ENCODE measurements at regions not wholly inside any gene's neighbourhood (a gene's known extent, or its start where the extent isn't known, plus 50 kb on each side); places are given as distances from the start of the nearest gene placed in this dataset.
A peak's percentile ranks its signal among the peaks of the same experiment; 100 is the strongest.

DNA sequence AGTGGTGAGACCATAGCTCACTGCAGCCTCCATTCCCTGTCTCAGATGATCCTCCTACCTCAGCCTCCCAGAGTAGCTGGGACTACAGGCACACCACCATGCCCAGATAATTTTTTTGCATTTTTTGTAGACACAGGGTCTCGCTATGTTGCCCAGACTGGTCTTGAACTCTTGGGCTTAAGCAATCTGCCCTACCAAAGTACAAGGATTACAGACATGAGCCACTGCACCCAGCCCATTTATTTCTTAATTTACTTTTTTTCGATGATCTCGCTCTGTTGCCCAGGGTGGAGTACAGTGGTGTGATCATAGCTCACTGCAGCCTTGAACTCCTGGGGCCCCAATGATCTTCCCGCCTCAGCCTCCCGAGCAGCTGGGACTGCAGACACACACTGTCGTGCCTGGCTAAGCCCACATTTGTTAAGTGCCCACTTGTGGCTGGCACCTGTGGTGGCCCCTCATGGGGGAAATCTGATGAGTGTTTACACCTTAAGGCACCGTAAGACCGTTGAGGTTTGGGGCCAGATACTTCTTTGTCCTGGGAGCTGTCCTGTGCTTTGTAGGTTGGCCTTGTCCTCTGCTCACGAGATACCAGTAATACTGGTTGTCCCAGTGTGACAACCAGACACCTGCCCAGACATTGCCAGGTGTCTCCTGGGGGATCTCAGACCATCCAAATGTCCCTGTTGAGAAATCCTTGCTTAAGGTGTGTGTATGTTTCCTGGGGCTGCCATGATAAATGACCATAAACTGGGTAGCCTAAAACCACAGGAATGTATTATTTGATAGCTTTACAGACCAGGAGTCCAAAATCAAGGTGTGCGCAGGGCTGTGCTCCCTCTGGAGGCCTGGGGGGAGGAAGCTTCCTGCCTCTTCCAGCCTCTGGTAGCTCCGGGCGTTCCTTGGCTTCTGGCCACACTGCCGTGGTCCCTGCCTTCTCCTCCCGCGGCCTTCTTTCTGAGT is 141.4 kb upstream of the GSE1 start:
- DNase-seq (ENCODE audit: low read depth in 1 of 2, low spot score in 1 of 2) = peak in 1 of 2 donors; percentile 39
- TF ChIP-seq, protein P1, sequence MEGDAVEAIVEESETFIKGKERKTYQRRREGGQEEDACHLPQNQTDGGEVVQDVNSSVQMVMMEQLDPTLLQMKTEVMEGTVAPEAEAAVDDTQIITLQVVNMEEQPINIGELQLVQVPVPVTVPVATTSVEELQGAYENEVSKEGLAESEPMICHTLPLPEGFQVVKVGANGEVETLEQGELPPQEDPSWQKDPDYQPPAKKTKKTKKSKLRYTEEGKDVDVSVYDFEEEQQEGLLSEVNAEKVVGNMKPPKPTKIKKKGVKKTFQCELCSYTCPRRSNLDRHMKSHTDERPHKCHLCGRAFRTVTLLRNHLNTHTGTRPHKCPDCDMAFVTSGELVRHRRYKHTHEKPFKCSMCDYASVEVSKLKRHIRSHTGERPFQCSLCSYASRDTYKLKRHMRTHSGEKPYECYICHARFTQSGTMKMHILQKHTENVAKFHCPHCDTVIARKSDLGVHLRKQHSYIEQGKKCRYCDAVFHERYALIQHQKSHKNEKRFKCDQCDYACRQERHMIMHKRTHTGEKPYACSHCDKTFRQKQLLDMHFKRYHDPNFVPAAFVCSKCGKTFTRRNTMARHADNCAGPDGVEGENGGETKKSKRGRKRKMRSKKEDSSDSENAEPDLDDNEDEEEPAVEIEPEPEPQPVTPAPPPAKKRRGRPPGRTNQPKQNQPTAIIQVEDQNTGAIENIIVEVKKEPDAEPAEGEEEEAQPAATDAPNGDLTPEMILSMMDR (IDR thresholded peaks at IDR 0.05; ENCODE audit: low read depth, low read length) = peak; percentile 17
- H3K9me3 ChIP-seq (ENCODE audit: low read depth) = no peaks in the 10 kb centered on the region
- H3K27ac ChIP-seq = peak overlapping the region; percentile 76
- H3K27me3 ChIP-seq = no peaks in the 10 kb centered on the region
- H3K4me3 ChIP-seq = no peak overlapping the region
- H3K4me1 ChIP-seq (ENCODE audit: low read depth) = peaks cover 50% of the 10 kb centered on the region
- H3K36me3 ChIP-seq = no peaks in the 10 kb centered on the region

DNA sequence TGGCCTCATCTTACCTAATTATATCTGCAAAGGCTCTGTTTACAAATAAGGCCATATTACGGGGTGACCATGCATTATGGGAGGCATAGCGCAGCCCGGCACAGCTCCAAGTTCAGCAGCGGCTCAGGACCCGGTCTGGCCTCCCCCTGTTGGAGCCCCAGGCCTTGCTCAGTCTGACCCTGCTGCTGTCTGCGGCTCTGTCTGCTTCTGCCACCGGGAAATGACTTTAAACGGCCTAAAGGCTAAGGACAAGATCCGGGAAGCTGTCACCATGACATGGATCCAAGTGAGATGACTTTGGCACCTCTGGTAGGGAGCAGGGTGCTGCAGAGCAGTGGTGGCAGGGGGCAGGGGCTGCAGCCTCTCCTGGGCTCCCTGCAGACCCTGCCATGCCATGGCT is 140.6 kb upstream of the GSE1 start:
- H3K36me3 ChIP-seq = no peaks in the 10 kb centered on the region
- no peaks in the 10 kb centered on the region for H3K9me3 ChIP-seq (ENCODE audit: low read depth)
- H3K4me3 ChIP-seq = no peak overlapping the region
- peaks cover 47% of the 10 kb centered on the region for H3K4me1 ChIP-seq (ENCODE audit: low read depth)
- TF ChIP-seq, protein P1 (IDR thresholded peaks at IDR 0.05; ENCODE audit: low read depth, low read length) = no peak
- DNase-seq (ENCODE audit: low read depth in 1 of 2, low spot score in 1 of 2) = no peak
- peak overlapping the region; percentile 76 for H3K27ac ChIP-seq
- H3K27me3 ChIP-seq = no peaks in the 10 kb centered on the region

GRCh38 chr16:85473323-85473722 is 139.8 kb upstream of the GSE1 start:
- peaks cover 47% of the 10 kb centered on the region for H3K4me1 ChIP-seq (ENCODE audit: low read depth)
- no peak overlapping the region for H3K4me3 ChIP-seq
- H3K27ac ChIP-seq = peak overlapping the region; percentile 76
- DNase-seq (ENCODE audit: low read depth in 1 of 2, low spot score in 1 of 2) = no peak
- H3K27me3 ChIP-seq = no peaks in the 10 kb centered on the region
- H3K9me3 ChIP-seq (ENCODE audit: low read depth) = no peaks in the 10 kb centered on the region
- no peaks in the 10 kb centered on the region for H3K36me3 ChIP-seq
- TF ChIP-seq, protein P1 (IDR thresholded peaks at IDR 0.05; ENCODE audit: low read depth, low read length) = no peak

- no peak overlapping the region for H3K4me3 ChIP-seq
- TF ChIP-seq, protein P1 (IDR thresholded peaks at IDR 0.05; ENCODE audit: low read depth, low read length) = no peak
- peaks cover 47% of the 10 kb centered on the region for H3K4me1 ChIP-seq (ENCODE audit: low read depth)
- no peak for DNase-seq (ENCODE audit: low read depth in 1 of 2, low spot score in 1 of 2)
- H3K9me3 ChIP-seq (ENCODE audit: low read depth) = no peaks in the 10 kb centered on the region
- no peaks in the 10 kb centered on the region for H3K36me3 ChIP-seq
- no peaks in the 10 kb centered on the region for H3K27me3 ChIP-seq
- peak overlapping the region; percentile 76 for H3K27ac ChIP-seq
Observed at GRCh38 chr16:85473909-85474620, 139.1 kb upstream of the GSE1 start.

DNA sequence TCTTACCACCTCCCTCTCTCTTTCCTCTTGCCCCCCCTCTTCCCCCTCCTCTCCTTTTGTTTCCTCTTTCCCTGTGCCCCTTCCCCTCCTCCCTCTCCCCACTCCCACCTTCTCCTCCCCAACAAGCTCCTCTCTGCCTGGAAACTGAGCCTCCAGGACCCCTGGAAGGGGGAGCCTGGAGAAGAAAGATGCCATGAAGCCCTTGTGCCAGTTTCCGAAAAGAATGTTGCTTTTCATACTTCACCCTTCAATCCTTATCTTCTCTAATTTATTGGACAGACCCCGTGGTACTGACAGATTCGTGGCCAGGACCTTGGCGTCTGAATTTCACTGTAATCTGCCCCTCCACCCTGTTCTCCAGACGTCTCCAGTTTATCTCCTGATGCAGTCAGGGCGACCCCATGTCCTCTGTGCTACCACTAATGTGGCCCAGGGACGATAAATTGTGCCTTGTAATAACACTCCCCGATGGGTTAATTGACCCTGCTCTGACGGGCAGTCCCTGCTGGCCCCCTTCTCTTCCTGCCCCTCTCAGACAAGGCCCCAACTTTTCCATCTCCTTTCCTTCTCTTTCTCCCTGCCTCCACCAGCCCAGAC is 138.4 kb upstream of the GSE1 start:
- Histone ChIP-seq H3K36me3 (no peaks in the 10 kb centered on the region), H3K4me3 (no peak overlapping the region), H3K27me3 (no peaks in the 10 kb centered on the region), H3K27ac (peak overlapping the region; percentile 76), H3K4me1 (ENCODE audit: low read depth) (peaks cover 47% of the 10 kb centered on the region), H3K9me3 (ENCODE audit: low read depth) (no peaks in the 10 kb centered on the region)
- TF ChIP-seq, protein P1 (IDR thresholded peaks at IDR 0.05; ENCODE audit: low read depth, low read length) = no peak
- DNase-seq (ENCODE audit: low read depth in 1 of 2, low spot score in 1 of 2) = no peak
